Hematopoietic multipotent progenitor cell treated with erythropoietin and hydrocortisone succinate and interleukin-3 and kit ligand, for 17 days (in vitro differentiated cells): ENCODE measurements at regions not wholly inside any gene's neighbourhood (a gene's known extent, or its start where the extent isn't known, plus 50 kb on each side); places are given as distances from the start of the nearest gene placed in this dataset.

ENCODE experiments used
- DNase-seq: peaks from one replicate; pipeline ENCODE4 v3.0.0-alpha.2; 2015; ENCODE audit warnings: low spot score

DNA sequence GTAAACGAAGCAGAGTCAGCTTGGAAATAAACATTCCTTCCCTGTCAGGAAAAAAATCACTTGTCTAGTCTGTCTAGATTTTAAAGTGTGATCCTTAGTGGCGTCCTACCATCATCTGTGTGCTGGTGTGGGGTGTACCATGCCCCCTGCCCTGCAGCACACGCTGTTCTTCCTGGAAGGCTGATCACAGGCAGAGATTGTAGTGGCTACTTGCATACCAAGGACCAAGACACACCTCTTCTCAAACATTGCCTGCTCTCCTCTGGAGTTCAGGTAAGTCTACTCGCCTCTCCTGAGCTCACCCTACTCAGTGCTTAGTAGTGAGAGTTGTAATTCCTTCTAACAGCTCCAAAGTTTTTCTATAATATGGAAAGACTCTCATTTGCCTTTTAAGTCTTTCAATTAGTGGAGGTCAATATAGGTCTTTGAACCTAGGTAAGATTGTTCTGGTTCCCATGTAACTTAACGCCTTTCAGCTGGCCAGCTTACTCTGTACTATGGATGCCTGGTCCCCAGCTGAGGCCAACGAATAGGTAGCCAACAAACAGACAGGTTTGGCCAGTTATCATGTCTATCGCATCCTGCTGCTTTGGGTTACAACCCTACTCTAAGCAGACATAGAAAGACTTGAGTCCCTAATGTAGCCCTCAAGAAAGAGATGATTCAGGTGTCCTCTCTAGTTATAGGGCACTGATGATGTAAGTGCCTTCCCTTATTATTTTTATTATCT is 55.4 kb downstream of the XCL1 start:
- DNase-seq, result no peak

DNA sequence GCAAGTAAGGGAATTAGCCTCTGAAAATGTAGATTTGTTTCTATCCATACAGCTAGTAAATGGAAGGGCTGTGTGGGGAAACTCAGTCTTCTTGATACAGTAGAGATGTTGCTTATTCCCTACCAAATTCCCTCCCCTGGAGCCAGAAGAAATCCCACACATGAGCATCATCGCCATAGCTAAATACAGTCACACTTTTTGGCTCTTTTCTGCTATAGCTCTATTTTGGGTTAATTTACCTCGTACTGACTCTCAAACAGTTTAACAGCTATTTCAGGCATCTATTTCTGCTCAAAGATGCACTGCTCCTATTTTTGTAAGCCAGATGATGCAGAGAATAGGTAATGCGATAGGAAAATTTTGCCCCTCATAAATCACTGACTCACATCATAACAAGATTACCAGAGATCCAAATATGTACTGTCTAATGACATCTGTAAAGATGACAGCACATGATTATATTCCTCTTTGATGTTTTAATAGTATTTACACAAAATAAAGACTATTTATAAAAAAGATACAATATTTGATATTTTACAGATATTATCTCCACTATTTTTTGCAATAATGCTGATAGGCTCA is 58.6 kb downstream of the XCL1 start:
- no peak for DNase-seq

DNA sequence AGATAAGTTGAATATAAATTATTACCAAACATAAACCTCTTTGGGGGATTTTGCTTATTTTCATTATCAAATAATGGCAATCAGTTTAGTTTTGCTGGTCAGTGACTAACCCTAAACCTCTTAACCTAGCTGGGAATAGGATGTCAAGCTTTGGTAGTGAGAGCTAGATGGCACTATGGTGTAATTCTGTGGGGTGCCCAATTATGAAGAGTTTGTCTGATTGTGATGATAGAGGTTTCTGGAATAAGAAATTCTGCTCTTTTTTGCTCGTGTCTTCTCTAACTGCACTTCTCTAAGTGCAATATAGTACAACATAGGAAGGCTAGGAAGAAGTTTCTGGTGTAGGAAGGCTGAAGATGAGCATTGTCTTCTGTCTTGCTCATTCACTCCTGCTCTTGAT is 59.8 kb downstream of the XCL1 start:
- no peak for DNase-seq

DNA sequence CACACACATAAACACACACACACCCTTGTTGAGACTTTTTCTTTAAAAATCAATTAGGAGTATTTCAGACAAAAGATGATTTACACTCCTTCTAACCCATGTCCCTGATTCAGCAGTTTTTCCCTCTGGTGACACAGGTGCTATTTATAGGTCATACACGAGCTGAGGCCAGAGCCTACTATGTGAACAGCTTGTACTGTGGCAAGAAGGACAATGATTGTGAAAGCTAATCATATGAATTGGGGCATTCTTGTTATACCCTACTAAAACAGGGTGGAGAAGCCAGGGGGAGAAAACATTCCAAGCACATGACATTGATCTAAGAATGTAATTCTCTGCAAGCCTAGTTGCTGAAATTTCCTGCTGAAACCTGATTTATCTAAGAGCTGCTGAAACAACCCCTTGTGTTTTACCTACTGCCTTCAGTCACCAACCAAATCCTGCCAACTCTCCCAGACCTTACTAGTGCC is 60.3 kb downstream of the XCL1 start:
- DNase-seq, result no peak

DNA sequence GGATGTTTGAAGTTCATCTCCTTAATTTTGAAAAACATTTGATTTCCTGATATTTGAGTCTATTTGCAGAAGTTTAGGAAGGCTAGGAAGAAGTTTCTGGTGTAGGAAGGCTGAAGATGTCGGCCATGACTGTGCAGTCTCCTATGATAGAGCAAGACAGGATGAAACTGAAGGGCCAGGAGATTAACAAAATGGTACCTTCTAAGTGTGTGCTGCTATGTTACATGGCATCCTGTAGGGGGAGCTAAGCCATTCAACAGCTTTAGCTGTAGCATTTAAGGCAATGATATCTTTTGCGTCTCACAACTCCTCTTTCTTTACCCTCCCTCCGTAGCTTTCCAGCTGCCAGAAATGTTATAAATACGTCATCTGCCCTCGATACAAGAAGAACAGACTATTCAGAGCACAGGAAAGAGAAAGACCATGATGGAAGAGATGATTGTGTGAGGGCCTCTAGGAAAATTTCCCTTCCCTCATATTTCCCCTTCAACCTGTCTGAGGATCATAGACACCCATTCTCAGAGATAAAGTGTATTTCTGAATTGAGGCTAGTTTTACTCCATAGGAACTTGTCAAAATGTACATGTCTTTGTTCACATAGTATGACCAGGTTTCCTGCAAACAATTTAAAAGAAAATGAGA is 61.1 kb downstream of the XCL1 start:
- peak; percentile 21 for DNase-seq

DNA sequence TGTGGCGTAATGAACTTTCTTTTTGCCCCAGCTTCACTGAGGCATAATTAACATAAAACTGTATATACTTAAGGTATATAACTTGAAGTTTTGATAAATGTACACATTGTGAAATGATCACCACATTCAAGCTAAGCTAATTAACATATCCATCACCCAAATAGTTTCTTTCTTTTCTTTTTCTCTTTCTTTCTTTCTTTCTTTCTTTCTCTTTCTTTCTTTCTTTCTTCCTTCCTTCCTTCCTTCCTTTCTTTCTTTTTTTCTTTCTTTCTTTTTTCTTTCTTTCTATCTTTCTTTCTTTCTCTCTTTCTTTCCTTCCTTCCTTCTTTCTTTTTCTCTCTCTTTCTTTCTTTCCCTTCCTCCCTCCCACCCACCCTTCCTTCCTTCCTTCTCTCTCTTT is 62.5 kb downstream of the XCL1 start:
- DNase-seq, result no peak

DNA sequence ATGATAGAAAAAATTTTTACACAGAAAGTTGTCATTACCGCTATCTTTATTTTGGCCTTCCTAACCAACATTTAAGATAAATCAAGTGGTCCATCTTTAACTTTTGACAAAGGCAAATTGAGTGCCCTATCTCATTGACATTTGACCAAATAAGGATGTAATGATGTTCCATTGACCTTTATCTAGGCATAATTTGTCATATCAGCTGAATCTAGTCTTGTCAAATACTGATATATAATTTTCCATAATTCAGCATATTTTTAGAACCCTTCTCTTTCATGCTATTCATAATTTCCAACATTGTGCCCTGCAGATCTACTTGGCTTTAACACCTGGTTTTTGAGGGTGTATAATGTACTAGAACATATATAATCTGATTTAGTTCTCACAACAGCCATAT is 63.8 kb downstream of the XCL1 start:
- no peak for DNase-seq

DNA sequence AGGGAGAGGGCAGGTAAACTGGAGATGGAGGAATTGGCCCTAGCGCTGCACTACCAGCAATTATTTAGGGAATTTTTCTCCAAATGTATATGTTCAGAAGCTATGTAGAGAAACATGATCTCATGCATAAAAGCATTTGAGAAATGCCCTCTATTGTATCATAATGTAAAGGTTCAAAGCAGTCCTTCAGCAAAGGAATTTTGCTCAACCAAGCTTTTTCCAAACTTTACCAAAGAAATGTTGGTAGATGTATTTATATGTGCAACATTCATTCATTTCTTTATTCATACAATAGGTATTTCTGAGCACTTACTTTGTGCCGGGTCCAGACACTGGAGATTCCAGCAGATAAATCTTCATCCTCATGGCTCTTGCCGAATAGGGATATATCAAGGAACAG is 64.4 kb downstream of the XCL1 start:
- no peak for DNase-seq

DNA sequence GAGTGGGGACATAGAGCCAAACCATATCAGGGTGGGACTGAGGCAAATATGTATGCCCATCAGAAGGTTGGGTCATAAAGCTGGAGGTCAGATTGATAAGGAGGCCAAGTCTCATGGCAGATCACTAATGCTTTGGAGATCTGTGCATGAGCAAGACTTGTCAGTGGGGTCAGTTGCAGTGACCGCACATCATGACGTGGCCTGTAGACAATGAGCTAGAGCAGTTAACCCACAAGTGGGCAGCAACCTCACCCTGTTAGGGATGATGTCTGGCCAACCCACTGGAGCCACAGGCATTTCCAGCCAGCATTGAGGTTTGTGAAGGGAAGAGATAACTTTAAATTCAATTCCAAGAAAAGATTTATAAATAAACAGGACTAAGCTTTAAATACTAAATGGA is 66.7 kb downstream of the XCL1 start:
- no peak for DNase-seq
